Fibroblast of lung (primary cell): ENCODE measurements at regions not wholly inside any gene's neighbourhood (a gene's known extent, or its start where the extent isn't known, plus 50 kb on each side); places are given as distances from the start of the nearest gene placed in this dataset.

Experiments used
- DNase-seq, 2 donors: peaks; one replicate each; pipeline versions ENCODE4 v3.0.0 to v3.0.0-alpha.2; 2010; ENCODE audit warnings: low read depth in 2 of 2
- H2AFZ ChIP-seq: 2 replicates; pipeline ENCODE4 v1.5.1; 2012; ENCODE audit warnings: low read length, control low read depth, inconsistent platforms
- H3K27ac ChIP-seq: 2 replicates; pipeline ENCODE4 v1.5.1; 2011; ENCODE audit warnings: low read length, control low read depth; ENCODE audit not compliant: insufficient read depth
- H3K27me3 ChIP-seq: 2 replicates; pipeline ENCODE4 v1.5.1; 2011; ENCODE audit warnings: mild to moderate bottlenecking, low read length; ENCODE audit not compliant: control insufficient read depth, insufficient read depth
- H3K36me3 ChIP-seq: 2 replicates; pipeline ENCODE4 v1.5.1; 2011; ENCODE audit warnings: low read length; ENCODE audit not compliant: control insufficient read depth, insufficient read depth
- H3K4me1 ChIP-seq: 2 replicates; pipeline ENCODE4 v1.5.1; 2011; ENCODE audit warnings: low read length; ENCODE audit not compliant: control insufficient read depth, insufficient read depth; ENCODE audit errors: extremely low read depth
- H3K4me2 ChIP-seq: 2 replicates; pipeline ENCODE4 v1.5.1; 2011; ENCODE audit warnings: low read length, control low read depth; ENCODE audit not compliant: insufficient read depth; ENCODE audit errors: extremely low read depth
- H3K4me3 ChIP-seq, 4 experiments: fragments of 200-600 bp in 1 of 4; sonication (generic) in 1 of 4; replicated peaks in 1 of 4; 2 replicates each; pipeline ENCODE4 v1.5.1; 2011 to 2016; ENCODE audit warnings: low read length in 4 of 4, low read depth in 3 of 4, mild to moderate bottlenecking in 3 of 4, control low read depth in 2 of 4, inconsistent platforms in 1 of 4, mixed read lengths in 1 of 4; ENCODE audit not compliant: insufficient read depth in 1 of 4; ENCODE audit errors: control extremely low read depth in 1 of 4
- H3K79me2 ChIP-seq: 2 replicates; pipeline ENCODE4 v1.5.1; 2012; ENCODE audit warnings: mild to moderate bottlenecking, low read length, inconsistent platforms; ENCODE audit not compliant: control insufficient read depth, insufficient read depth
- H3K9ac ChIP-seq: 2 replicates; pipeline ENCODE4 v1.5.1; 2011; ENCODE audit warnings: mild to moderate bottlenecking, low read length, control low read depth; ENCODE audit not compliant: insufficient read depth
- H3K9me3 ChIP-seq: 2 replicates; pipeline ENCODE4 v1.5.1; 2012; ENCODE audit warnings: low read depth, low read length; ENCODE audit not compliant: control insufficient read depth, insufficient read depth
- H4K20me1 ChIP-seq: 2 replicates; pipeline ENCODE4 v1.5.1; 2011; ENCODE audit warnings: low read length; ENCODE audit not compliant: control insufficient read depth, insufficient read depth; ENCODE audit errors: extremely low read depth
- CTCF ChIP-seq, 2 donors: IDR thresholded peaks in 1 of 2; conservative IDR thresholded peaks in 1 of 2; 1 replicate in 1 of 2; 2 replicates in 1 of 2; pipeline ENCODE4 v1.5.1; 2011 to 2012; ENCODE audit warnings: low read length in 2 of 2, control low read depth in 1 of 2, inconsistent platforms in 1 of 2, low read depth in 1 of 2, mild to moderate bottlenecking in 1 of 2
- EZH2 ChIP-seq: IDR thresholded peaks from 2 replicates; pipeline ENCODE4 v1.5.1; 2012; ENCODE audit warnings: low read length, control low read depth, mild to moderate bottlenecking; ENCODE audit errors: missing control alignments

DNA sequence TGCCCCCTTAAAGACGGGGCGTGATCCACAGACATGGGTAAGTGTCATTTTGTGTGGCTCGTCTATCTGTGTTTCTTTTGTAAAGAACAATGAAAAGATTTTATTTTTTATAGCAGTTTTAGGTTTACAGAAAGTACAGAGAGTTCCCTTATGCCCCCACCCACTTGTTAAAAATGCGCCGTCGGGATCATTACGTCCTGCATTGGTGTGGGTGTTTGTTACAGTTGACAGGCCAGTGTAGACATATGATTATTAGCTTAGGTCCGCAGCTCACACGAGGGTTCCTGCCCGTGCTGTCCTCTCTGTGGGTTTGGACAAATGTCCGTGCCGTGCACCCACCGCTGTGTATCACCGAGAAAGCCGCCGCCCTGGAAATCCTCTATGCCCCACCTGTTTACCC lies 50.5 kb downstream of the RGS12 start:
- no peaks in the 10 kb centered on the region for H3K79me2 ChIP-seq
- H3K36me3 ChIP-seq = no peaks in the 10 kb centered on the region
- no peak overlapping the region for H3K9ac ChIP-seq
- no peak overlapping the region for H3K4me2 ChIP-seq
- H3K4me3 ChIP-seq = no peak overlapping the region
- no peak for DNase-seq
- no peak for TF ChIP-seq CTCF (conservative IDR thresholded peaks at IDR 0.05 in 1 of 2, IDR thresholded peaks at IDR 0.05 in 1 of 2; ENCODE audit: low read depth in 1 of 2, low read length in 2 of 2)
- TF ChIP-seq EZH2 = no peak
- H3K27me3 ChIP-seq = no peaks in the 10 kb centered on the region
- no peaks in the 10 kb centered on the region for H4K20me1 ChIP-seq
- H3K9me3 ChIP-seq = no peaks in the 10 kb centered on the region
- no peak overlapping the region for H3K27ac ChIP-seq
- H3K4me1 ChIP-seq = peaks cover 2% of the 10 kb centered on the region
- no peak overlapping the region for H2AFZ ChIP-seq

GRCh38 chr4:3344104-3344503 lies 51.3 kb downstream of the RGS12 start:
- Histone ChIP-seq H4K20me1 (no peaks in the 10 kb centered on the region), H3K27me3 (no peaks in the 10 kb centered on the region), H3K4me1 (peaks cover 2% of the 10 kb centered on the region), H3K4me3 (no peak overlapping the region), H3K36me3 (no peaks in the 10 kb centered on the region), H2AFZ (no peak overlapping the region), H3K4me2 (no peak overlapping the region), H3K9ac (no peak overlapping the region), H3K27ac (no peak overlapping the region), H3K9me3 (no peaks in the 10 kb centered on the region), H3K79me2 (no peaks in the 10 kb centered on the region)
- DNase-seq = no peak
- TF ChIP-seq CTCF (conservative IDR thresholded peaks at IDR 0.05 in 1 of 2, IDR thresholded peaks at IDR 0.05 in 1 of 2; ENCODE audit: low read depth in 1 of 2, low read length in 2 of 2) (no peak), EZH2 (no peak)

DNA sequence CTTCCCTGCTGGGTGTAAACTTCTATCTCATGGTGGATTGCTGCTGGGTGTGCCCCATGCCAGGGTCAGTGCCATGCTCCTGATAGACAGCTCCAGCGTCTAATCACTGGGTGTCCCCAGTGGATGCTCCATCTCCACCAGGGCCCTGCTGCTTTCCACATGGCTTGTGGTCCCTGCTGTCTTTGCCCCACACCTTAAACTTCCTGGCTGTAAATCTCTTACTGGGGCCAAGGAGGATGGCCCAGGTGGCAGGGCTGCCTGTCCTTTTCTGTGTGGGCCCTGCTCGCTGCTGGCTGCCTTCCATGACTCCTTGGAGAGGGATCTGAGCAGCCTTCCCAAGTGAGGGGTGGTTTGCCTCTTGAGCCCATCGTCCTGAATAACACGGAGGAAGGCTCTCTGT lies 51.8 kb downstream of the RGS12 start:
- no peak for TF ChIP-seq EZH2
- TF ChIP-seq CTCF (conservative IDR thresholded peaks at IDR 0.05 in 1 of 2, IDR thresholded peaks at IDR 0.05 in 1 of 2; ENCODE audit: low read depth in 1 of 2, low read length in 2 of 2) = no peak
- DNase-seq = no peak

More for the DNA sequence above, 51.8 kb downstream of the RGS12 start:
- Histone ChIP-seq H3K4me2 (no peak overlapping the region), H3K4me3 (no peak overlapping the region), H3K27me3 (no peaks in the 10 kb centered on the region), H3K9ac (no peak overlapping the region), H4K20me1 (no peaks in the 10 kb centered on the region), H3K4me1 (peaks cover 2% of the 10 kb centered on the region), H3K27ac (no peak overlapping the region), H3K36me3 (no peaks in the 10 kb centered on the region), H2AFZ (no peak overlapping the region), H3K79me2 (no peaks in the 10 kb centered on the region), H3K9me3 (no peaks in the 10 kb centered on the region)
